ENCODE measurements at regions not wholly inside any gene's neighbourhood (a gene's known extent, or its start where the extent isn't known, plus 50 kb on each side); places are given as distances from the start of the nearest gene placed in this dataset.

- TF ChIP-seq, protein P1, sequence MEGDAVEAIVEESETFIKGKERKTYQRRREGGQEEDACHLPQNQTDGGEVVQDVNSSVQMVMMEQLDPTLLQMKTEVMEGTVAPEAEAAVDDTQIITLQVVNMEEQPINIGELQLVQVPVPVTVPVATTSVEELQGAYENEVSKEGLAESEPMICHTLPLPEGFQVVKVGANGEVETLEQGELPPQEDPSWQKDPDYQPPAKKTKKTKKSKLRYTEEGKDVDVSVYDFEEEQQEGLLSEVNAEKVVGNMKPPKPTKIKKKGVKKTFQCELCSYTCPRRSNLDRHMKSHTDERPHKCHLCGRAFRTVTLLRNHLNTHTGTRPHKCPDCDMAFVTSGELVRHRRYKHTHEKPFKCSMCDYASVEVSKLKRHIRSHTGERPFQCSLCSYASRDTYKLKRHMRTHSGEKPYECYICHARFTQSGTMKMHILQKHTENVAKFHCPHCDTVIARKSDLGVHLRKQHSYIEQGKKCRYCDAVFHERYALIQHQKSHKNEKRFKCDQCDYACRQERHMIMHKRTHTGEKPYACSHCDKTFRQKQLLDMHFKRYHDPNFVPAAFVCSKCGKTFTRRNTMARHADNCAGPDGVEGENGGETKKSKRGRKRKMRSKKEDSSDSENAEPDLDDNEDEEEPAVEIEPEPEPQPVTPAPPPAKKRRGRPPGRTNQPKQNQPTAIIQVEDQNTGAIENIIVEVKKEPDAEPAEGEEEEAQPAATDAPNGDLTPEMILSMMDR (conservative IDR thresholded peaks at IDR 0.05; ENCODE audit: low read depth, low read length), result no peak
- no peak for TF ChIP-seq EZH2 (IDR thresholded peaks at IDR 0.05; ENCODE audit: borderline replicate concordance, low read depth, low read length, poor library complexity, severe bottlenecking)
Measured at GRCh38 chr5:133665571-133665970, 53.2 kb upstream of the FSTL4 start.
